GM04503 (cell line): ENCODE measurements at regions not wholly inside any gene's neighbourhood (a gene's known extent, or its start where the extent isn't known, plus 50 kb on each side); places are given as distances from the start of the nearest gene placed in this dataset.

ENCODE experiments used
- DNase-seq: peaks from one replicate; pipeline ENCODE4 v3.0.0-alpha.2; 2012; ENCODE audit warnings: low read depth

DNA sequence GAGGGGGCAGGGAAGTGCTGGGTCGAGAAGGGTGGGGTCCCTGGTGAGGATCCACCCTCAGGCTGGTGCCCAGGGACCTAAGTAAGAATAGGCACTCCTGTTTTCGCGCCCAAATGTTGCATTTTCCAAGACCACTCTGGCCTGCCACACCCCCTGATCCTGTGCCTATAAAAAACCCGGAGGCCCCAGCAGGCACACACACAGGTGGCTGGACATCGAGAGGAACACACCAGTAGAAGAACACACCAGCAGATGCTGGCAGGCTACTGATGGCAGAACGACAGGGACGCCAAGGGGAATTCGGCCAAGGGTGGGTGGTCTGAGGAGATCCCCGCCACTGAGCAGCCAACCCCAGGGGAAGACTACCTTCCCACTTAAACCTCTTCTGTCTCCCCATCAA lies 633.9 kb upstream of the POT1 start:
- DNase-seq = no peak

DNA sequence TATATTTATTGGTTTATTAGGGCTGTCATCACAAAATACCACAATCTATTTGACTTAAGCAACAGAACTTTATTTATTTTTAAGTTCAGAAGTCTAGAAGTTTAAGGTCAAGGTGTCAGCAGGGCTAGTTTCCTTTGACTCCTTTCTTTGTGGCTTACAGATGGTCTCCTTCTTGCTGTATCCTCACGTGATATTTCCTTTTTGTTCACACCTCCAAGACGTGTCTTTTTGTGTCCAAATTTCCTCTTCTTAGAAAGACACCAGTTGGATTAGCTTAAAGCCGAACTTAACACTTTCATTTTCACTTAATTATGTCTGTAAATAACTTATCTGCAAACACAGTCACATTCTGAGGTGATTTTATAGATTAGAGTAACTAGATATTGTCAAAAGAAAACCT lies 631.4 kb upstream of the POT1 start:
- no peak for DNase-seq

DNA sequence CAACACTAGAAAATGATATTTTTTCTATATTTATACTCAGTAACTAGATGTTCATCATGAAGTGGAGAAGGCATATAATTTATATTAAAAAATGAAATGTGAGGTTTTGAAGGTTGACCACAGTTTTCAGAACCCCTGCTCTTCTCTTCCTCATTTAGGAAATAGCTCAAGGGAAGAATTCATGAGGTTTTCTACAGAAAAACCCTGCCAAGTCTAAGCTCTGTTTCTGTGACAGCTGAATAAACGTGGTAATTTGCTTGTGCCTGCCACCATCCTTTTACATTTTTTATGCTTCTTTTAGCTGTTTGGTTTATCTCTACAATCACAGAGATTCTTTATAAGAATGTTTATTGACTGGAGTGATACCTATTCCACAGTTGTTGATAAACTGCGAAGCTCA lies 630.3 kb upstream of the POT1 start:
- DNase-seq = no peak

DNA sequence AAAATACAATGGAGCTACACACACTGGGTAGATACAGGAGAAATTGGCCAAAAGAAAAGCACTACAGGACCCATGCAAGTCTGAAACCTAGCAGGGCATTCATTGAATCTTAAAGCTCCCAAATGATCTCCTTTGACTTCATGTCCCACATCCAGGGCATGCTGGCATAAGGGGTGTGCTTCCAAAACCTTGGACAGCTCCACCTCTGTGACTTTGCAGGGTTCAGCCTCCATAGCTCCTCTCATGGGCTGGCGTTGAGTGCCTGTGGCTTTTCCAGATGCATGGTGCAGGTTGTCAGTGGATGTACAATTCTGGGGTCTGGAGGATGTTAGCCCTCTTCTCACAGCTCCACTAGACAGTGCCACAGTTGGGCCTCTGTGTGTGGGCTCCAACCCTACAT lies 626.3 kb upstream of the POT1 start:
- DNase-seq = no peak

DNA sequence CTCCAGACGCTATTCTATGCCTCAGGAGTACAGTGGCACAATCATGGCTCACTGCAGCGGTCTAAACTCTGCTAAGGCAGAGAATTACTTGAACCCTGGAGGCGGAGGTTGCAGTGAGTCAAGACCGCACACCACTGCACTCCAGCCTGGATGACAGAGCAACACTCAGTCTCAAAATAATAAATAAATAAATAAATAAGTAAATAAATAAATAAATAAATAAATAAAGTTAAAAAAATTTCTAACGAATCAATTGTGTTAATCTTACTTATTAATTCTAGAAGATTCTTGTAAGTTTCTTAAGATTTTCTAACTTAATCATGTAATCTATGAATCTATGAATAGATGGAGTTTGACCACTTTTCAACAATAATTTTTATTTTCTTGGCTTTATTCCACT lies 621.4 kb upstream of the POT1 start:
- no peak for DNase-seq

DNA sequence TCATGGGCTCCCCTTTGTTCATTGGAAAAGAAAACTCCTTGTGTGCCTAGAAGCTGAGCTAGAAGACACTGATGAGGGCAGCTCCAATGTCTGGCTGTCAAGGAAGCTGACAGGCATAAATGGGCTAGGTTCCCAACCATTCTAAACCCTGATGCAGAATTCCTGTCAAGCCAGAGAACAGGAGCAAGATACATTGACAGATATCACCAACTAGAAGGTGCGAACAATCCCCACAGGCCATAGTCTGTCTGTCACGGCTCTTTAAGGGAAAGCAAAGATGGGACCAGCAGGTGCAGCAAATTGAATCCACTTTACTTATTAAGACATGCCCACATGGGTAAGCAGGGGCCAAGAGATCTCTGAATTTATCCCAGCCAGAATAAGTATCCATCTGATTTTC lies 617.9 kb upstream of the POT1 start:
- DNase-seq = no peak

DNA sequence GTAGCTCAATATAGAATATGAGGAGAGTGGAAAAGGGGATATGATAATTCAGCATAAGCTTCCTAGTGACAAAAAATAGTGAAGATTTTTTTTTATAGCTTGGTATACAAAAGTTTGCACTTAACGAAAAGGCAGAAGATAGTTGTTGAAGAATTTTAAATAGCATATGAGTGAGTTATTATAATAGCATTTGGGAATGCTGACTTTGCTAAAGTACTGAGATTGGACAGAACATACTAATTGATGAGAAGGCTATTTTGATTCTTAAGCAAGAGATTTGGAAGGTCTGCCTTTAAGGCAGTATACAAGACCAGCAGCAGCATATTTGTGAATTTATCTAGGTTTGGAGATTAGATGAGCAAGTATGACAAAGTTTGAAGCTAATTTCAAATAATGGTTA lies 600.9 kb upstream of the POT1 start:
- DNase-seq = no peak

DNA sequence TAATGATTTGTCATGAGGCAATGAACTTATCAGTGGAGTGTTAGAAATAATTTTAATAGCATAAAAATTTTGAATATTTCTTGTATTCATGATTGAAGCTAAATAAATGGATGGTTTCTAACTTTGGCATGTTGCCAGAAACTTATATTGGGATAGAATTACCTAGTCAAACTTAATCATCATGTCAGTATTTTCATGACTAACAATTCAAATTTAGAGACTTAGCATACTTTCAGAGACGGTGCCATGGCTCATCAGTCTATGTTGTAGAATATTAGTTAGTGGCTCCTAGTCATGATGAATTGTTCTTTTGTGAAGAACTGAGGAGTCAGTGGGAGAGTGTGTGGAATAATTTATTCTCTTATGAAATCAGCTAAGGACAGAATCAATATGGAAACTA lies 599.6 kb upstream of the POT1 start:
- no peak for DNase-seq

DNA sequence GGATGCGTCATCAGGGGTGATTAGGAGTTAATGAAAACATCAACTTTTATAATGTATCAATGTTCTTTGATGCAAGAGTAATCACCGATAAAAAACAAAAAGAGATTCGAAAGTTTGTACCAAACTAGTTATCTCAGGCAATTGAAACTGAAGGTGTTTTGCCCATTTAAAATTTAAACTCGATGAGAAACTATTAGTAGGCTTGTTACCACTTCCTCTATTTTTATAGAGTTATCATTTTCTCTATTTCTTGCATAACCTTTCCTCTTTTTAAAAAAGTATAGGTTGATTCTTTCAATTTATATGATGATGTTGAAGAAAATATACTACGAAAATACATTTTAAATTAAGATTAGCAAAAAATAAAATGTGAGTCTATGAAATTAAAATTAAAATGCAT lies 597.3 kb upstream of the POT1 start:
- DNase-seq = no peak

DNA sequence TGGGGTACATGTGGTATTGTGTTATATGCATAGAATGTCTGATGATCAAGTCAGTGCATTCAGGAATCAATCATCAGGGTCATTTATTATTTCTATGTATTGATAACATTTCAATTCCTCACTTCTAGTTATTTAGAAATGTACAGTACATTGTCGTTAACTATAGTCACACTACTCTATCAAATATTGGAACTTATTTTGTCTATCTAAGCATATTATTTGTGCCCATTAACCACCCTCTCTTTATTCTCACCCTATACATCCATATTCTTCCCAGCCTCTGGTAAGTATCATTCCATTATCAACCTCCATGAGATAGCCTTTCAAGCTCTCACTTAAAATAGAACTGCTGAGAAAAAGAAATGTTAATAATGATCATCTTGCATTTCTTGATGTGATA lies 596.5 kb upstream of the POT1 start:
- DNase-seq = no peak

DNA sequence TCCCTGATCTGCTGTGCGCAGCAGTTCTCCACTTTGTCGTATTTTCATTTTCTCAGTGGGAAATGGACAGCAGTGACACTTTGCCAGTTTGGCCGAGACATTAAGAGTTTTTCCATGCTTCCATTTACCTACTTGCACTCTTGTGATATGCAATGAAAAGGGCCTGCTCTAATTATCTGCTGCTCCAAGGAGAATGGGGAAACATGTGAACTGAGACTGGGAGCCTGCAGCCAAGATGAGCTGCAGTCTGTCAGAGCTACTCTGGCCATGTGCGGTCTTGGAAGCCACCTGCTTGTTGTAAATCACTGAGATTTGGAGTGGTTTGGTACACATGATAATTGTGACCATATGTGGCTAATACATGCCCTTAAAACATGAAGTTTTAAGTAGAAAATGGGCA lies 586.6 kb upstream of the POT1 start:
- no peak for DNase-seq

DNA sequence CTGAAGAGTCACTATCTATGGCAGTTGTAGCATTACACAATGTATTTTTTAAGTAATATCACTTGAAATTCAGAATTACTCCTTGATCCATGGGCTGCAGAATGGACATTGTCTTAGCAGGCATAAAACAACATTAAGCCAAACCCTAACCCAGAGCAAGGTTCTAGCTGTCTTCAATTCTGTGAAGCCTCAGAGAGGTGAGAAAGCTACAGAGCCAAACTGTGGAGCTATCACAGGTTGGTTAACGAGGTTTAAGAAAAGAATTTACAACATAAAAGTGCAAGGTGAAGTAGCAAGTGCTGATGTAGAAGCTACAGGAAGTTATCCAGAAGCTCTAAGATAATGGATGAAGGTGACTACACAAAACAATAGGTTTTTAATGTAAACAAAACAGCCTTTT lies 582.7 kb upstream of the POT1 start:
- no peak for DNase-seq

DNA sequence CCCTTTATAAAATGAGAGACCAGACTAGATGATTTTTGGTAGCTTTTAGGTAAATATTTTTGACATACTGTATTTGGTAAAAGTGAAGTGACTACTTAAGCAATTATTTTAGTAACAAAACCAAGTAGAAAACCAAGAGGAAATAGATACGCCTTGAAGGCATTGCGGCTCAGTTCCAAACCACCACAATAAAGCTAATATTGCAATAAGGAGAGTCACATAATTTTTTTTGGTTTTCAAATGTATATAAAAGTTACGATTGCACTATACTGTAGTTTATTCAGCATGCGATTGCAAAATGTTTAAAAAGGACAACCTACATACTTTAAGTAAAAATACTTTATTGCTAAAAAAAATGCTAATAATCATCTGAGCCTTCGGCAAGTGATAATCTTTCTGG lies 581.7 kb upstream of the POT1 start:
- DNase-seq = no peak

DNA sequence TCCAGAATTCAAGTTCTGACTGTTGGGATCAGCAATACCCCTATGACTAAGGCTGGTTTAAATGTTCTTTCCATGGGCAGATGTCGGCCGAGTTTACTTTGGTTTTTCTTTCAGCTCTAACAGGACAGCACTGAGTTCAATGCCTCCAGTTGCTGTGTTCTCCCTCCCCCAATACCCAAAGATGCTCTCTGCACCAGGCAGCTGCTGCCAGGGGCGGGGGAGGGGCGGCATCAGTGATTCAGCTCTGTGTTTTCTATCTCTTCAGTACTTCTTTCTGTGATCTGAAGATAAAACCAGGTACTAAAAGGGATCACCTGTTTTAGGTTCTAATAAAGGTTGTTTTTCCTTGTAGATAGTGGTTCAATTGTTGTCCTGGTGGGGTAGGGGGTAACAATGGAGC lies 576.7 kb upstream of the POT1 start:
- DNase-seq = no peak

DNA sequence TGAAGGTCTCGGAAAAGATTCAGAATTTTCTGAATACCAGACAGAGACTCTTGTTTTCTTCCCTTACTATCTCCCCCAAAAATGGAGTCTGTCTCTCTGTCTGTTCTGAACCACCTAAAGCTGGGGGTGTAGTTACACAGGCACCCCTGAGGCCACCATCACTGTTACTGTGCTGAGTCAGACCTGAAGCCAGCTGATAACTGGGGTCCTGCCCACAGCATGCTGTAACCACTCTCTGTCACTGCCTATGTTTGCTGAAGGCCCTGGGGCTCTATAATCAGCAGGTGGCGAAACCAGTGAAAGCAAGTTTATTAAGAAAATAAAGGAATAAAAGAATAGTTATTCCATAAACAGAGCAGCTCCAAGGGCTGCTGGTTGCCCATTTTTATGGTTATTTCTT lies 575.2 kb upstream of the POT1 start:
- DNase-seq = no peak

DNA sequence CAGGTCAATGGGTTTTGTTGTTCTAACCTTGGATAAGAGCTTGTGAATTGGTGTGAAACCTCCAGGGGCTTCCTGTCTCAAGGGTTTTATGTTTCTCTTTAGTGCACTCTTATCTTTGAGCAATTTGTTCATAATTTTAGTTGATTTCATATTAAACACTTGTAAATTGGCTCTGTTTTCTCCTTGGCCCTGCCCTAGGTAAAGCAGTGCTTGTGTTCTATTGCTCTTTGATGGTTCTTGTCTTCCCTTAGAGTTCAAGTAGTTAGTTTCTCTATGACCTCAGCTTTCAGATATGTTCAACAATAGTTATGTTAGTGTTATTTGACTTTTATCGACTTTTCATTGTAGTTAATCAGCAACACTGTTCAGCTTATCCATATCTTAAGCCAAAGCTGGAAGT lies 566.4 kb upstream of the POT1 start:
- DNase-seq = no peak

DNA sequence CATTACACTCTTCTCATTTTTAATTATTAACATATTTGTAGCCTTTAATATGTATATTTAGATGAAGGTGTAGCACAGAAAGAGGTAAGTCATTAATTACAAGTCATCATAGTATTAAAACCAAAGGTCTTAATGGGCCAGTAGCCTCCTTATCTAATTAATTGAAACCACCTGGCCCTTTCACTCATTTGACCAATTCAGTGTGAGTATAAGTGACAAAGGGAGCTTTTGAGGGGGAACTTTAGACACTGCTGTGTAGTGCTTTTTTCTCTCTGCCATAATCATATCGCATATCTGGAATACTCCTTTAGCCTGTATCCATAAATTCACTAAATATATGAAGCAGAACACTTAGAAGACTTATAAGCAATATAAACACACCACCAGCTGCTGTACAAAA lies 562.9 kb upstream of the POT1 start:
- DNase-seq = no peak

DNA sequence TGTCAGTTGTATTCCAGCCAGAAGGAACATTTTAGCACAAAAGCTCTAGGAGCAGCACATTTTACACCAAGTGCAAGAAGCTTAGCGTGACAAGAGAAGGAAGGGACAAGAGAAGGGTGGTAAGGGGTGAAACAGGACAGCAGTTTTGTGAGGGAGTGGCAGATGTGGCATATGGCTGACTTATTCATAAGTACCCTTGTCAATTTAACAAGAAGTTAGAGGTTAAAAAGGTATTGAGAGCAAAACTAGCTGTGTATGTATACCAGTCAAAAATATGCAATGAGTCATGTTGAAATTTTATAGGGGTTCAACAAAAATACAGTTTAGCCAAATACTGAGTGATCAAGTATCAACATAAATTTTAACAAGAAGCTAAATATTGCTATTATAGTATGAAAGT lies 561.5 kb upstream of the POT1 start:
- DNase-seq = no peak

DNA sequence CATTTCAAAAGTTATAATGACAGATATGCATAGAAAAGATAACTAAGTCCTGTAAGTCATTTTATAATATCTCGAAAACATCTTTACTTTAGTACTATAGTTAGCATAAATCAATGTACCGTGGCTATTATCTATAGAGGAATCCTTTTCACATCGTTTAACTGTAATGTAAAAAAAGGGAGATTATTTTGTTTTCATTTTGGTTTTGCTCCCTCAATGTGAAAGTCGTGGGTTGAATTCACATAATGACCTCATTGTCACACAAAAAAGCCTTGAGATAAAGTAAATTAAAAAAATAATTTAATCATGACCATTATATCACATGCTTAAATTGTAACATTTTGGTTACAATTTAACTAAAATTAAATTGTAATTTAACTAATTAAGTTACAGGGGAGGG lies 560.5 kb upstream of the POT1 start:
- DNase-seq = no peak

DNA sequence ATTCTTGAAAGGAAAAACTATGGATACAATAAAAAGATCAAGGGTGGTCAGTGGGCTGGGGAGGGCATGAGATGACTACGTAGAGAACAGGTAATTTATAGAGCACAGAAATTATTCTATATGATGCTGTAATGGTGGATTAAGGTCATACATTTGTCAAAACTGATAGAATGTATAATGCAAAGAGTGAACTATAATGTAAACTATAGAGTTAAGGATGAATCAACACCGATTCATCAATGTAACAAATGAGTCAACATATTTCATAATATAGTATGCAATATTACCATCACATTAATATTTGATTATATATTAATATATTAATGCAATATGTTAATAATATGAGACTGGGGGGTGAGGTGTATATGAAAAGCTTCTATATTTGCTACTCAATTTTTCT lies 555.6 kb upstream of the POT1 start:
- no peak for DNase-seq

DNA sequence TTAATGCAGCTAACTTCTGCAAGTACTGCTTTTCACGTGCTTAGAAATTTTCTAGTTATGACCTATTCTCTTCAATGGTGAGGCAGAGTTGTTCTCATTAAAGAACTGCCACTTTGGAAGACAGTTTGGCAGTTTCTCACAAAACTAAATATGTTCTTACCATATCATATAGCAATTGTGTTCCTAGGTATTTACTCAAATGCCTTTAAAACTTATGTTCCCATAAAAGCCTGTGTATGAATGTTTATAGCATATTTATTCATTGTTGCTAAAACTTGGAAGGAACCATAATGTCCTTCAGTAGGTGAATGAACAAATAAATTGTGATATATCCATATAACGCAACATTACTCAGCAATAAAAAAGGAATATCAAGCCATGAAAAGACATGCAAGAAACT lies 555.1 kb upstream of the POT1 start:
- DNase-seq = no peak

DNA sequence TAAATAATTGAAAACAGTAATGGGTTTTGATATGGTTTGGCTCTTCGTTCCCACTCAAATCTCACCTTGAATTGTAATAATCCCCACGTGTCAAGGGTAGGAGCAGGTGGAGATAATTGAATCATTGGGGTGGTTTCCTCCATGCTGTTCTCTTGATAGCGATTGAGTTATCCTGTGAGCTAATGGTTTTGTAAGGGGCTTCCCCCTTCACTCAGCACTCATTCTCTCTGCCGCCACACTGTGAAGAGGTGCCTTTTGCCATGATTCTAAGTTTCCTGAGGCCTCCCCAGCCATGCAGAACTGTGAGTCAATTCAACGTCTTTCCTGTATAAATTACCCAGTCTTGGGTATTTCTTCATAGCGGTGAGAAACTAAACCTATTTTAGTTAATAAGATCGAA lies 551.7 kb upstream of the POT1 start:
- no peak for DNase-seq

DNA sequence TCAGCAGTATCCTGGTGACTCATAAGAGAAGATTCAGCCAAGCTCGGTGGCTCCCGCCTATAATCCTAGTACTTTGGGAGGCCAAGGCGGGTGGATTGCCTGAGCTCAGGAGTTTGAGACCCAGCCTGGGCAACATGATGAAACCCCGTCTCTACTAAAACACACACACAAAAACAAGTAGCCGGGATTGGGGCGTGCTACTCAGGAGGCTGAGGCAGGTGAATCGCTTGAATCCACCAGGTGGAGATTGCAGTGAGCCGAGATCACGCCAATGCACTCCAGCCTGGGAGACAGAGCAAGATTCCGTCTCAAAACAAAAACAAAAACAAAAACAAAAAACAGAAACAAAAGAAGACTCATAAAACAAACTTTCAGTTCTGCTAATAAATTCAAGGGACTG lies 551.1 kb upstream of the POT1 start:
- no peak for DNase-seq

DNA sequence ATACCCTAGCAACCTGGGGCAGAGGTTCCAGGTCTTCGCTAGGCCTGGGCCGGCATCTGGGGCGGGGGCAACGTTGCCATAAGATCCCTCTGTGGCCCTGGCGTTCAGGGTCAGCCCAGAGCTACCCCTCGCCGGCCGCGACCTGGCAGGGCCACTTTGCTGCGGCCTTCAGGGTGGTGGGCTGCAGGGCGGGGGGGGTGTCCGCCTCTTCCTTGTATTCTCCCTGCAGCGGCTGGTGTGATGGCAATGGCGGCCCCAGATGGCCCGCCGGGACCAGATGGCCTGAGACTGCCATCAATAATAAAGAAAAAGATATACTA lies 539.2 kb upstream of the POT1 start:
- DNase-seq = no peak

DNA sequence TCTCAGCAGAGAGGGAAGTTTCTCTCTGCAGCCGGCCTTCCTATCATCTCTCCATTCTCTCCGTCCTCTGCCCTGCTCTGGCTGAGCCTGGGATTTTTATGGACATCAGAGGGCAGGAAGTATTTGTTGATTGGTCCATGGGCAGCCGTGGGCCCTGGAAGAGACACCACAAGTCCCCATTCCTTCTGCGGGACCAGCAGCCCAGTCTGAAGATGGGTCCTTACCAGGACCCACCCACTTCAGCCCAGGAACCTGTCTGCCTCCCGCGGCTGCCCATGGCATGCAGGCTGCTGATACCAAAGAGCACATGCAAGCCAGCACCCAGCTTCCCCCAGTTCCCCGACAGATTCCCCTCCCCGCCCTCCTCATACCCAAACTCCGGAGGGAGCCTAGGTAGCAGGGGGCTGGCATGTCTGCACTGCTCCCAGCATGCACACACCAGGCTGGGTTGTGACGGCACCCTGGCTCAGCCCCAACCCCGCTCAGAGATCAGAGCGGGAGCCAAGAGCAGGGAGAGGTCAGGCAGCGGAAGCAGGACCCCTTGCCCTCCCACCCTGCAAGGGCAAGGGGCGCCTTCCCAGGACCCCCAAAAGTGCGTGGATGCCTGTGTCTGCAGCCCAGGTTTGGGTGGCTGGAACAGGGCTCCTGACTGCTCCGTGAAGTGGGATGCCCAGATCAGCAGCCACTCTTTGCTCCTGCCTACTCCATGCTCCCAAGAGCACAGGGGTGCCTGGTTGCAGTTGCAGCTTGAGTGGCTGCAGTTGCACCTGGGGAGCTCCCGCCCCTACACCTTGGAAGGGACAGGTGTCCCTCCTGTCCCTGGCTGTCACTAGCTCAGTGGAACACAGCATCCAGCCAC lies 538.6 kb upstream of the POT1 start:
- no peak for DNase-seq
